Motor neuron (in vitro differentiated cells): ENCODE measurements at regions not wholly inside any gene's neighbourhood (a gene's known extent, or its start where the extent isn't known, plus 50 kb on each side); places are given as distances from the start of the nearest gene placed in this dataset.
A peak's percentile ranks its signal among the peaks of the same experiment; 100 is the strongest.

ENCODE experiments used
- ATAC-seq, 8 experiments: fragments of 200-7000 bp; cut with Tn5 transposase; replicated peaks in 6 of 8; 2 replicates each; pipeline ENCODE4 v1.8.0; 2021; ENCODE audit warnings: mild to moderate bottlenecking in 8 of 8, moderate library complexity in 8 of 8
- H3K27ac ChIP-seq, 2 donors: fragments of 250-450 bp; sonication (Bioruptor Pico); 2 replicates each; pipeline ENCODE4 v1.9.0; 2021; ENCODE audit warnings: antibody characterized with exemption in 2 of 2, mild to moderate bottlenecking in 2 of 2, moderate library complexity in 1 of 2
- H3K4me1 ChIP-seq, 2 donors: fragments of 250-450 bp; sonication (Bioruptor Pico); replicated peaks in 1 of 2; 2 replicates each; pipeline ENCODE4 v1.6.1; 2021; ENCODE audit warnings: antibody characterized with exemption in 2 of 2, mild to moderate bottlenecking in 2 of 2, moderate library complexity in 1 of 2
- H3K4me3 ChIP-seq, 5 donors: fragments of 250-450 bp; sonication (Bioruptor Pico); 2 replicates each; pipeline ENCODE4 v1.9.0; 2021; ENCODE audit warnings: antibody characterized with exemption in 5 of 5, mild to moderate bottlenecking in 5 of 5, moderate library complexity in 4 of 5
- WGBS, 10 experiments: fragments of 450-650 bp; shearing (Covaris generic); methylation state at CpG; one replicate each; pipeline ENCODE4 v1.0.0; 2022; 5-methylcytosine and 5-hydroxymethylcytosine counted together
- in situ Hi-C, 9 experiments: fragments of 400-800 bp; cut with MboI; loops; one replicate each; pipeline ENCODE4 v1.15.0; 2021; ENCODE audit warnings: low sequenced_read_pairs in 9 of 9, low pct_unique_long_range_greater_than_20kb in 2 of 9; ENCODE audit not compliant: unreplicated experiment in 9 of 9

DNA sequence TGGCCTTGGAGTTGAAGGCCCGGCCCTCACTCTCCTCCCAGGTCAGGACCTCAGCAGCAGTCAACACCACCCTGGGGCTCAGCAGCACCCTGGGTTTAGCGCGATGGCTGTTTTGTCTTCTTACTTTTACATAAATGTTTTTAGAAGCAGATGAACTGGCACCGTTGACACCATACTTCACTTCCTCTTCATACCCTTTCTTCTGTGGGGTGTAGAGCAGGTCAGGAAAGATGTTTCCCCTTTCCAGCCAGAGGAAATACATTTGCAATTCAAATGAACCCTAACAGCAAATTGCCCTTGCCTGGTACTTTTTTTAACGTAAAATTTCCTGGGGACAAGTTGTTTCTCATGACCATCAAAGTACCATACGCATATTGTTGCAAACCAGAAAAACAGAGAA lies 54.7 kb upstream of the SNX9 start:
- Histone ChIP-seq H3K4me1 (peaks cover 15 to 18% of the 10 kb centered on the region in 2 donors), H3K4me3 (no peak overlapping the region), H3K27ac (no peak overlapping the region)
- ATAC-seq: no peak
- 32 to 81% (median 50%) methylated on average over 2 to 6 of the region's 6 CpGs; no CpG with 5 or more reads in 2 of the 10 experiments for WGBS, 10 experiments
- in situ Hi-C loops: loop anchor here in 1 of 9 experiments (25.0 kb wide), 1 partner anchor 319 kb away; no protein-coding TSS in a partner anchor

DNA sequence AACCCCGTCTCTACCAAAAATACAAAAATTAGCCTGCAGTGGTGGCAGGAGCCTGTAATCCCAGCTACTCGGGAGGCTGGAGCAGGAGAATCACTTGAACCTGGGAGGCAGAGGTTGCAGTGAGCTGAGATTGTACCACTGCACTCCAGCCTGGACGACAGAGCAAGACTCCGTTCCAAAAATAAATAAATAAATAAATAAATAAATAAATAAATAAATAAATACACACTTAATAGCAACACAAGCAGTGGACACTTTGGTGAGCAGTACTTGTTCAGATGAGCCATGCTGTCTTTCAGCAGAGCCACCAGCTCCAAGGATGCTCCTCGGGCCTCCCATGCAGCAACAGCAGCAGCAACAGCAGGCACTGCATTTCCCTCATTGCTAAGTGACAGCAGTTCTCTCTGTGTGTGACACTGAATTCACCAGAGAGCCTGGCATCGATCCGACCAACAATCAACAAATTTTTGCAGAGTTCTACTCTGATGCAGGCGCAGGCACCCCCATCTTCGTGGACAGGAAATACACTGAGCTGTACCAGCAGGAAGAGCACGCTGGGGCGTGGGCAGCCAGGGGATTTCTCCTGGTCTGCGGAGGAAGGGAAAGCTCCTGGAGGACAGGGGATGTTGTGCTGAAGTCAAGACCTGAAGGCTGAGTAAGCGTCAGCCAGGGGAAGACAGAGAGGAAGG lies 54.0 kb upstream of the SNX9 start:
- H3K4me3 ChIP-seq: no peak overlapping the region
- H3K4me1 ChIP-seq: peaks cover 12 to 17% of the 10 kb centered on the region in 2 donors
- H3K27ac ChIP-seq: no peak overlapping the region
- no peak for ATAC-seq
- in situ Hi-C loops: loop anchor here in 1 of 9 experiments (25.0 kb wide), 1 partner anchor 318 kb away; no protein-coding TSS in a partner anchor
- WGBS, 10 experiments: 90 to 100% (median 100%) methylated on average over 1 to 6 of the region's 13 CpGs; no CpG with 5 or more reads in 3 of the 10 experiments

DNA sequence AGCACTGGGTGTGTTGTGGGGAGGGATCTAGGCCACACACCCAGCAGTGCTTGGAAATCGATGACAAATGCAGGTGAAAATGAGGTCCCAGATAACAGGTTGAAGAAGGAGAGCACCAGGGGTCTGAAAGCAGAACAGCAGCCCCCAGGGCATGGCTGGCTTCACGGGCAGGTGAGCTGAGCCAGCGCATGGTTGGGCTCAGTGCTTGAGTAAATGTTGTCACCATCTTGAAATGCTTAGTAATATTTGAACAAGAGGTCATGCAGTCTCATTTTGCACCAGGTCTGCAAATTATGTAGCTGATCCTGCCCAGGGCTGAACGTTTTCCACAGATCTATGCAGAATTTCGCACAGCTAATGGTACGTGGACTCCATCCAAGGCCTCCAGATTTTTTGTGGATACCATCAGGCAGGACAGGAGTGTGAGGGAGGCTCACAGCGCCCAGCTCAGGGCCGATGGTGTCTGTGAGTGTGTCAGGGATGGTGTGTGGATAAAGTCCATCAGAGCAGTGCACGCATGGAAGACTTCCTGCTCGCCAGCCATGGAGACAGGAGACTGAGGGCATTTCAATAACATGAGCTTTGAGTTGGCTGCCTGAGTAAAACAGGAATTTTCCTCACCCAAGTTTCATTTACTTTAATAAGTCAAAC lies 53.1 kb upstream of the SNX9 start:
- WGBS, 10 experiments: 50 to 94% (median 88%) methylated on average over 2 to 7 of the region's 10 CpGs; no CpG with 5 or more reads in 4 of the 10 experiments
- Histone ChIP-seq H3K27ac (no peak overlapping the region), H3K4me1 (peaks cover 5 to 14% of the 10 kb centered on the region in 2 donors), H3K4me3 (no peak overlapping the region)
- in situ Hi-C loops: loop anchor here in 1 of 9 experiments (25.0 kb wide), 1 partner anchor 317 kb away; no protein-coding TSS in a partner anchor
- peak in 1 of 8 experiments; percentile 47 for ATAC-seq

DNA sequence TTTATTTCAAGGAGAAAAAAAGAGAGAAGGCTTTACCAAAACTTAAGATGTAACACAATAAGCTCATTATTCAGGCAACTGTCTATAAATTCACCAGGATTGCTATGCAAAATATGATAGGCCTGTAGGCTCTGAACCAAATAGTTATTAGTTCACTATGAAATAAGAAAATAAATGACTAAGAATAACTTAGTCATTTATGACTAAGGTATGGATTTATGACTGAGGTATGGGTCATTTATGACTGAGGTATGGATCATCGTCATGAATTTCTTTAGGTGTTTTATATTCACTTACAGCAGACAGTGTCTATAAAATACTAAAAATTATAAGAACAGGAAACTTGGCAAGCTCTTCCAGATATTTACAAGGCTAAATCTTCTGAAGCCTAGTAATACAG lies 52.1 kb upstream of the SNX9 start:
- Histone ChIP-seq H3K4me3 (no peak overlapping the region), H3K27ac (no peak overlapping the region), H3K4me1 (peaks cover 3 to 14% of the 10 kb centered on the region in 2 donors)
- in situ Hi-C loops: loop anchor here in 1 of 9 experiments (25.0 kb wide), 1 partner anchor 316 kb away; no protein-coding TSS in a partner anchor
- no peak for ATAC-seq
- WGBS, 10 experiments: 0 to 100% (median 88%) methylated on average over 1 of the region's 1 CpG; no CpG with 5 or more reads in 3 of the 10 experiments

DNA sequence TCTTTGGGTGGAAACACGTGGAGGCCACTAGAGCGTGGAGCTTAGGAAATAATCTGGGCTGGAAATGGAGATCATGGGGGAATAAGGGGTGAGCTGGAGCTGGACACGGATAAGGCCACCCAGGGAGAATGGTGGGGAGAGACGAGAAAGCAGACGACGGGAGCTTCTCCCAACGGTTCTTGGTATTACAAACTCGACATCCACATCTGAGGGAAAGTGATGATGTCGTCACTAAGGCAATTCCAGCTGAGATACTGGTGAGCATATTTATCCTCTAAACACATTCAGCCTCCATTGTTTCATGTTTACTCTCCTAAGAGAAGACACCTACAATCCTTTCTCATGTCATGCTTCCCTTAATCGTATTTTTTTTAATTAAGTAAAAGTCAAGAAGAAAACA lies 50.2 kb upstream of the SNX9 start:
- Histone ChIP-seq H3K4me1 (peaks cover 3 to 14% of the 10 kb centered on the region in 2 donors), H3K27ac (no peak overlapping the region), H3K4me3 (no peak overlapping the region)
- 69 to 100% (median 80%) methylated on average over 1 to 10 of the region's 10 CpGs; no CpG with 5 or more reads in 3 of the 10 experiments for WGBS, 10 experiments
- no peak for ATAC-seq
- in situ Hi-C loops: loop anchor here in 1 of 9 experiments (25.0 kb wide), 1 partner anchor 314 kb away; no protein-coding TSS in a partner anchor
